Neural crest cell (in vitro differentiated cells): ENCODE measurements at regions not wholly inside any gene's neighbourhood (a gene's known extent, or its start where the extent isn't known, plus 50 kb on each side); places are given as distances from the start of the nearest gene placed in this dataset.

Source experiments
- DNase-seq: peaks from one replicate; pipeline ENCODE4 v3.0.0; 2021; ENCODE audit warnings: low read depth, mixed read lengths, low spot score
- H3K27ac Mint-ChIP-seq: one replicate; pipeline ENCODE4 v1.8.0; 2021; ENCODE audit warnings: mild to moderate bottlenecking, mixed read lengths; ENCODE audit not compliant: unreplicated experiment
- H3K27me3 Mint-ChIP-seq: 2 replicates; pipeline ENCODE4 v1.8.0; 2021; ENCODE audit warnings: low read depth, mild to moderate bottlenecking, mixed read lengths
- H3K36me3 Mint-ChIP-seq: 2 replicates; pipeline ENCODE4 v1.8.0; 2021; ENCODE audit warnings: low read depth, mild to moderate bottlenecking, mixed read lengths
- H3K4me1 Mint-ChIP-seq: 2 replicates; pipeline ENCODE4 v1.8.0; 2021; ENCODE audit warnings: mixed read lengths
- H3K4me3 Mint-ChIP-seq: one replicate; pipeline ENCODE4 v1.8.0; 2021; ENCODE audit warnings: mild to moderate bottlenecking, mixed read lengths
- H3K9me3 Mint-ChIP-seq: 2 replicates; pipeline ENCODE4 v1.8.0; 2021; ENCODE audit warnings: mixed read lengths
- CTCF ChIP-seq: fragments of 200-600 bp; sonication (generic); conservative IDR thresholded peaks from 2 replicates; pipeline ENCODE4 v1.5.0; 2021; ENCODE audit warnings: antibody characterized with exemption, mild to moderate bottlenecking

- H3K4me1 Mint-ChIP-seq, result peaks cover 6% of the 10 kb centered on the region
- no peak for TF ChIP-seq CTCF
- H3K27ac Mint-ChIP-seq, result no peak overlapping the region
- no peaks in the 10 kb centered on the region for H3K27me3 Mint-ChIP-seq
- DNase-seq, result no peak
- no peak overlapping the region for H3K4me3 Mint-ChIP-seq
- no peaks in the 10 kb centered on the region for H3K9me3 Mint-ChIP-seq
- no peaks in the 10 kb centered on the region for H3K36me3 Mint-ChIP-seq
Observed at GRCh38 chr14:100451264-100451663, 128.1 kb downstream of the SLC25A47 start.

GRCh38 chr14:100453930-100454329 lies 130.8 kb downstream of the SLC25A47 start:
- Mint-ChIP-seq H3K36me3 (no peaks in the 10 kb centered on the region), H3K4me1 (peaks cover 6% of the 10 kb centered on the region), H3K9me3 (no peaks in the 10 kb centered on the region), H3K4me3 (no peak overlapping the region), H3K27ac (no peak overlapping the region), H3K27me3 (no peaks in the 10 kb centered on the region)
- no peak for TF ChIP-seq CTCF
- DNase-seq, result no peak

- Mint-ChIP-seq H3K27ac (no peak overlapping the region), H3K9me3 (no peaks in the 10 kb centered on the region), H3K4me3 (no peak overlapping the region), H3K27me3 (no peaks in the 10 kb centered on the region), H3K4me1 (peaks cover 6% of the 10 kb centered on the region), H3K36me3 (no peaks in the 10 kb centered on the region)
- TF ChIP-seq CTCF, result no peak
- no peak for DNase-seq
Observed at GRCh38 chr14:100454437-100454836, 131.3 kb downstream of the SLC25A47 start.

GRCh38 chr14:100463937-100464336 lies 123.3 kb downstream of the BEGAIN start:
- no peak overlapping the region for H3K4me3 Mint-ChIP-seq
- no peak for TF ChIP-seq CTCF
- peaks cover 14% of the 10 kb centered on the region for H3K4me1 Mint-ChIP-seq
- no peak for DNase-seq
- peaks cover 2% of the 10 kb centered on the region for H3K27me3 Mint-ChIP-seq
- H3K36me3 Mint-ChIP-seq, result no peaks in the 10 kb centered on the region
- no peak overlapping the region for H3K27ac Mint-ChIP-seq
- no peaks in the 10 kb centered on the region for H3K9me3 Mint-ChIP-seq

- H3K9me3 Mint-ChIP-seq, result no peaks in the 10 kb centered on the region
- DNase-seq, result no peak
- no peak overlapping the region for H3K4me3 Mint-ChIP-seq
- H3K36me3 Mint-ChIP-seq, result no peaks in the 10 kb centered on the region
- H3K27me3 Mint-ChIP-seq, result peaks cover 2% of the 10 kb centered on the region
- H3K4me1 Mint-ChIP-seq, result peaks cover 14% of the 10 kb centered on the region
- no peak overlapping the region for H3K27ac Mint-ChIP-seq
- TF ChIP-seq CTCF, result no peak
Observed at GRCh38 chr14:100466111-100466856, 120.9 kb downstream of the BEGAIN start.
